Karpas-422 (cell line): ENCODE measurements at regions not wholly inside any gene's neighbourhood (a gene's known extent, or its start where the extent isn't known, plus 50 kb on each side); places are given as distances from the start of the nearest gene placed in this dataset.
A peak's percentile ranks its signal among the peaks of the same experiment; 100 is the strongest.
"Not testable (repeated sequence)": the region's sequence is repeated elsewhere in the genome, so short reads cannot be mapped to it uniquely, and the experiment has no call there.

Source experiments
- DNase-seq: peaks from one replicate; pipeline ENCODE4 v3.0.0-alpha.2; 2015
- H2AFZ ChIP-seq: fragments of 200-600 bp; sonication (generic); 2 replicates; pipeline ENCODE4 v1.6.1; 2014; ENCODE audit warnings: antibody characterized with exemption, low read length, mixed read lengths
- H3K27ac ChIP-seq: fragments of 200-600 bp; sonication (generic); 2 replicates; pipeline ENCODE4 v1.5.1; 2014; ENCODE audit warnings: mild to moderate bottlenecking, low read length, moderate library complexity
- H3K27me3 ChIP-seq: fragments of 200-600 bp; sonication (generic); 2 replicates; pipeline ENCODE4 v1.6.1; 2014; ENCODE audit warnings: low read length, mixed read lengths
- H3K36me3 ChIP-seq: fragments of 200-600 bp; sonication (generic); 2 replicates; pipeline ENCODE4 v1.6.1; 2014; ENCODE audit warnings: low read length, mixed read lengths; ENCODE audit not compliant: insufficient read depth
- H3K4me1 ChIP-seq: fragments of 200-600 bp; sonication (generic); 2 replicates; pipeline ENCODE4 v1.6.1; 2014; ENCODE audit warnings: mild to moderate bottlenecking, low read length, mixed read lengths
- H3K4me2 ChIP-seq: fragments of 200-600 bp; sonication (generic); 2 replicates; pipeline ENCODE4 v1.6.1; 2014; ENCODE audit warnings: low read length, low read depth, mild to moderate bottlenecking; ENCODE audit not compliant: poor library complexity, severe bottlenecking
- H3K4me3 ChIP-seq: fragments of 200-600 bp; sonication (generic); 2 replicates; pipeline ENCODE4 v1.5.1; 2014; ENCODE audit warnings: mild to moderate bottlenecking, antibody characterized with exemption, low read length, mixed read lengths
- H3K79me2 ChIP-seq: fragments of 200-600 bp; sonication (generic); 2 replicates; pipeline ENCODE4 v1.6.1; 2014; ENCODE audit warnings: mild to moderate bottlenecking, low read length, mixed read lengths
- H3K9ac ChIP-seq: fragments of 200-600 bp; sonication (generic); 2 replicates; pipeline ENCODE4 v1.6.0; 2014; ENCODE audit warnings: low read length
- H3K9me2 ChIP-seq: fragments of 200-600 bp; sonication (generic), shearing (Covaris generic); replicated peaks from 2 replicates; pipeline ENCODE4 v1.6.0; 2014; ENCODE audit warnings: mild to moderate bottlenecking, low read length, moderate library complexity; ENCODE audit not compliant: insufficient read depth
- H3K9me3 ChIP-seq: fragments of 300-700, 200-600 bp; sonication (generic); 2 replicates; pipeline ENCODE4 v1.6.1; 2014; ENCODE audit warnings: low read length, mixed read lengths
- H4K20me1 ChIP-seq: fragments of 200-600 bp; sonication (generic); 2 replicates; pipeline ENCODE4 v1.6.1; 2014; ENCODE audit warnings: mild to moderate bottlenecking, antibody characterized with exemption, low read length, low read depth; ENCODE audit not compliant: insufficient read depth

- no peak overlapping the region for H3K4me2 ChIP-seq
- no peak overlapping the region for H3K4me3 ChIP-seq
- H3K9me3 ChIP-seq = no peaks in the 10 kb centered on the region
- no peak overlapping the region for H2AFZ ChIP-seq
- no peaks in the 10 kb centered on the region for H3K36me3 ChIP-seq
- no peaks in the 10 kb centered on the region for H3K4me1 ChIP-seq
- DNase-seq = no peak
- no peaks in the 10 kb centered on the region for H3K79me2 ChIP-seq
- H3K27me3 ChIP-seq = no peaks in the 10 kb centered on the region
- H3K9ac ChIP-seq = no peak overlapping the region
- no peaks in the 10 kb centered on the region for H3K9me2 ChIP-seq
- H3K27ac ChIP-seq = no peak overlapping the region
- 0 out of 2 replicates have a peak, but pooled peaks cover 3% of the 10 kb centered on the region for H4K20me1 ChIP-seq
Observed at GRCh38 chr10:6694447-6695140, 114.5 kb upstream of the PRKCQ start.

- no peaks in the 10 kb centered on the region for H3K27me3 ChIP-seq
Observed at GRCh38 chr10:6692856-6693255, 112.8 kb upstream of the PRKCQ start.

GRCh38 chr10:6692103-6692502, 112.0 kb upstream of the PRKCQ start:
- H3K36me3 ChIP-seq = no peaks in the 10 kb centered on the region
- no peaks in the 10 kb centered on the region for H3K27me3 ChIP-seq
- no peak overlapping the region for H3K4me2 ChIP-seq
- 0 out of 2 replicates have a peak, but pooled peaks cover 3% of the 10 kb centered on the region for H4K20me1 ChIP-seq
- no peak overlapping the region for H2AFZ ChIP-seq
- H3K4me3 ChIP-seq = no peak overlapping the region
- no peaks in the 10 kb centered on the region for H3K4me1 ChIP-seq
- H3K27ac ChIP-seq = no peak overlapping the region
- no peaks in the 10 kb centered on the region for H3K9me3 ChIP-seq
- no peaks in the 10 kb centered on the region for H3K79me2 ChIP-seq
- no peak overlapping the region for H3K9ac ChIP-seq
- H3K9me2 ChIP-seq = no peaks in the 10 kb centered on the region
- DNase-seq = no peak

More at GRCh38 chr10:6692856-6693255, 112.8 kb upstream of the PRKCQ start:
- Histone ChIP-seq H3K9me3 (no peaks in the 10 kb centered on the region), H3K4me3 (no peak overlapping the region), H3K4me1 (no peaks in the 10 kb centered on the region), H3K36me3 (no peaks in the 10 kb centered on the region), H3K27ac (no peak overlapping the region), H3K9me2 (no peaks in the 10 kb centered on the region), H3K4me2 (no peak overlapping the region), H2AFZ (no peak overlapping the region), H3K79me2 (no peaks in the 10 kb centered on the region), H3K9ac (no peak overlapping the region), H4K20me1 (0 out of 2 replicates have a peak, but pooled peaks cover 3% of the 10 kb centered on the region)
- no peak for DNase-seq

GRCh38 chr10:6689036-6689435, 109.0 kb upstream of the PRKCQ start:
- H3K27me3 ChIP-seq = no peaks in the 10 kb centered on the region
- no peaks in the 10 kb centered on the region for H3K79me2 ChIP-seq
- H3K4me1 ChIP-seq = no peaks in the 10 kb centered on the region
- H3K4me3 ChIP-seq = no peak overlapping the region
- H2AFZ ChIP-seq = no peak overlapping the region
- no peaks in the 10 kb centered on the region for H3K36me3 ChIP-seq
- H3K9me3 ChIP-seq = no peaks in the 10 kb centered on the region
- DNase-seq = no peak
- H3K4me2 ChIP-seq = no peak overlapping the region
- no peak overlapping the region for H3K9ac ChIP-seq
- H4K20me1 ChIP-seq = no peaks in the 10 kb centered on the region
- H3K27ac ChIP-seq = no peak overlapping the region
- H3K9me2 ChIP-seq = no peaks in the 10 kb centered on the region

- no peak overlapping the region for H3K27ac ChIP-seq
- H3K36me3 ChIP-seq = no peaks in the 10 kb centered on the region
- no peak overlapping the region for H3K4me2 ChIP-seq
- H3K4me3 ChIP-seq = no peak overlapping the region
- no peaks in the 10 kb centered on the region for H3K9me2 ChIP-seq
- DNase-seq = no peak
- H3K9ac ChIP-seq = no peak overlapping the region
- no peaks in the 10 kb centered on the region for H3K27me3 ChIP-seq
- no peaks in the 10 kb centered on the region for H4K20me1 ChIP-seq
- H3K9me3 ChIP-seq = no peaks in the 10 kb centered on the region
- no peaks in the 10 kb centered on the region for H3K4me1 ChIP-seq
- no peaks in the 10 kb centered on the region for H3K79me2 ChIP-seq
- no peak overlapping the region for H2AFZ ChIP-seq
Observed at GRCh38 chr10:6680735-6681134, 100.7 kb upstream of the PRKCQ start.

- H3K4me2 ChIP-seq = no peak overlapping the region
- H2AFZ ChIP-seq = no peak overlapping the region
- H3K27ac ChIP-seq = no peak overlapping the region
- no peak for DNase-seq
- no peaks in the 10 kb centered on the region for H4K20me1 ChIP-seq
- H3K36me3 ChIP-seq = no peaks in the 10 kb centered on the region
- no peak overlapping the region for H3K9ac ChIP-seq
- H3K9me3 ChIP-seq = no peaks in the 10 kb centered on the region
- H3K4me3 ChIP-seq = no peak overlapping the region
- no peaks in the 10 kb centered on the region for H3K9me2 ChIP-seq
- H3K27me3 ChIP-seq = no peaks in the 10 kb centered on the region
- no peaks in the 10 kb centered on the region for H3K79me2 ChIP-seq
- peaks cover 6% of the 10 kb centered on the region; the same call in 1 of the 2 replicates for H3K4me1 ChIP-seq
Observed at GRCh38 chr10:6678956-6679355, 98.9 kb upstream of the PRKCQ start.

- Histone ChIP-seq H3K27ac (no peak overlapping the region), H4K20me1 (no peaks in the 10 kb centered on the region), H3K4me3 (no peak overlapping the region), H3K9me2 (no peaks in the 10 kb centered on the region), H2AFZ (no peak overlapping the region), H3K79me2 (no peaks in the 10 kb centered on the region), H3K27me3 (no peaks in the 10 kb centered on the region), H3K9me3 (no peaks in the 10 kb centered on the region), H3K9ac (no peak overlapping the region), H3K36me3 (no peaks in the 10 kb centered on the region), H3K4me1 (peaks cover 7% of the 10 kb centered on the region; the same call in 1 of the 2 replicates), H3K4me2 (no peak overlapping the region)
- DNase-seq = peak; percentile 74
Observed at GRCh38 chr10:6678211-6678803, 98.2 kb upstream of the PRKCQ start.

GRCh38 chr10:6677129-6677528, 97.1 kb upstream of the PRKCQ start:
- not testable (repeated sequence) for H3K9ac ChIP-seq, H3K27me3 ChIP-seq, H3K79me2 ChIP-seq, H4K20me1 ChIP-seq, H3K27ac ChIP-seq, H3K9me2 ChIP-seq, H3K4me1 ChIP-seq, H3K9me3 ChIP-seq, H3K4me3 ChIP-seq, H2AFZ ChIP-seq, DNase-seq, H3K36me3 ChIP-seq, H3K4me2 ChIP-seq
